ENCODE measurements at regions not wholly inside any gene's neighbourhood (a gene's known extent, or its start where the extent isn't known, plus 50 kb on each side); places are given as distances from the start of the nearest gene placed in this dataset.

DNA sequence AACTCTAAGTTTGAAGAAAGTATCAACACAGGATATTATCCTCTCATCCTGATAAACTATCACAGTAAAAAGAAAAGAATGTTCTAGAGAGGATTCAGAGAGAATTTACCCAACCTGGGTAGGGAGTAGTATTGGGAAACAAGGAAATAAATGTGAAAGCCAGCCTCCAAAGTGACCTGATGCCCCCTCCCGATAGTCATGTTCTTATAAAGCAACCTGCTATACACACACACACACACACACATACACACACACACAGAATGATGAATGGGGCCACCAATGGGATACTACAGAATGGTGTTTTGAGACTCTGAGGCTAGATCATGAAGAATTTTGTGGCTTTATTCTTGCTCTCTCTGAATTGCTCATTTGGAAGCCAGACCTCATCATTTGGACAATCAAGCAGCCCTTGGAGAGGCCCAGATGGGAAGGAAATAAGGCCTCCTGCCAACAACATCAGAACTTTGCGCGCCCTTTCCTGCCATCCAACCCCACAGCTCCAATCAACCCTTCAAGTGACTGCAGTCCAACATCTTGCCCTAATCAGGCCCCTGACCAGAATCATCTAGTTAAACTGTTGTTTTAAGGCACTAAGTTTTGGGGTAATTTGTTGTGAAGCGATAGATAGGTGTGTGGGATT is 807.9 kb upstream of the ARGLU1 start:
- Histone ChIP-seq H3K27ac (ENCODE audit: low read depth, low read length) (no peak overlapping the region), H3K36me3 (ENCODE audit: control insufficient read depth, insufficient read depth, low read length) (no peaks in the 10 kb centered on the region), H3K9me3 (ENCODE audit: control insufficient read depth, insufficient read depth, low read length) (no peaks in the 10 kb centered on the region), H3K4me1 (ENCODE audit: control insufficient read depth, insufficient read depth, low read length) (peaks cover 3% of the 10 kb centered on the region), H3K4me3 (ENCODE audit: low read depth, low read length) (no peak overlapping the region), H3K27me3 (ENCODE audit: control insufficient read depth, insufficient read depth, low read length) (no peaks in the 10 kb centered on the region)
- peak in 1 of 6 donors; percentile 29 for DNase-seq (ENCODE audit: low read depth in 4 of 6, low spot score in 6 of 6)
- no CpG with 5 or more reads among the region's 4 CpGs for WGBS (ENCODE audit: insufficient coverage)

DNA sequence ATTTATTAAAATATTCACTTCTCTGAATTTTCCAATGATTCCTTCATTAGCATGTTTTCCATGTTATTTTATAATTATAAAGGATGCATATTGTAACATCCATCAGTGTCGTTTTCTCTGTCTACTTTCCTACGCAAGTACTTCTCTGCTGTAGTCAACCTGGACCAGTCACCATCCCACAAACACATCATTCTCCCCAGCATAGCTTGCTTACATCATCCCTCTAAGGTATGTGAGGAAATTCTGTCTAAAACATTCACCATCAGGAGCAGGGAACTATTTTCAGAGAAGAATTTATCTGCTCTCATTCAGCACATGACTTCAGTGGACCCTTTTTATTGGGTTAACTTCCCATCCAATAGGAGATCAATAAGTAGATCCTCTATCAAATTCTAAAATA is 806.1 kb upstream of the ARGLU1 start:
- no peaks in the 10 kb centered on the region for H3K4me1 ChIP-seq (ENCODE audit: control insufficient read depth, insufficient read depth, low read length)
- H3K9me3 ChIP-seq (ENCODE audit: control insufficient read depth, insufficient read depth, low read length): no peaks in the 10 kb centered on the region
- H3K36me3 ChIP-seq (ENCODE audit: control insufficient read depth, insufficient read depth, low read length): no peaks in the 10 kb centered on the region
- no peaks in the 10 kb centered on the region for H3K27me3 ChIP-seq (ENCODE audit: control insufficient read depth, insufficient read depth, low read length)
- WGBS (ENCODE audit: insufficient coverage): no CpG with 5 or more reads among the region's 2 CpGs
- H3K27ac ChIP-seq (ENCODE audit: low read depth, low read length): no peak overlapping the region
- H3K4me3 ChIP-seq (ENCODE audit: low read depth, low read length): no peak overlapping the region
- no peak for DNase-seq (ENCODE audit: low read depth in 4 of 6, low spot score in 6 of 6)

DNA sequence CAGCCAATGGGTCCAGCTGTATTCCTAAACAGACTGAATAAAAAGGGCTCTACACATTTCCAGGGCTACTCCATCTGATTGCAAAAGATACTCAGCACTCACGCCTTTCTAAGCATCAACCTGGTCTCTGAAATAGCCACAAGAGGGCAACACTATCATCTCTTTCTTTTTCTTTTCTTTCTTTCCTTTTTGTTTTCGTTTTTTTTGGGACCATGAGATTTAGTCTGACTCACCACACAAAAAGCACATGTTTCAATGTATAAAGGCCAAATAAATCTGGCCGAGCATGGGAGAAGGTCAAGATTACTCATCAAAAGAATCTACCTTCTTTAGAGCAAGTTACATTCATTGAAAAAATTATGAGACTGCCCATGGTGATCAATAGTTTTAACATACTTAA is 805.6 kb upstream of the ARGLU1 start:
- H3K27ac ChIP-seq (ENCODE audit: low read depth, low read length): no peak overlapping the region
- whole genome bisulfite sequencing (ENCODE audit: insufficient coverage): 38% methylated on average over 1 of the region's 3 CpGs
- no peaks in the 10 kb centered on the region for H3K9me3 ChIP-seq (ENCODE audit: control insufficient read depth, insufficient read depth, low read length)
- no peak overlapping the region for H3K4me3 ChIP-seq (ENCODE audit: low read depth, low read length)
- peak in 5 of 6 donors; percentile 10 to 86 (median 23) for DNase-seq (ENCODE audit: low read depth in 4 of 6, low spot score in 6 of 6)
- H3K27me3 ChIP-seq (ENCODE audit: control insufficient read depth, insufficient read depth, low read length): no peaks in the 10 kb centered on the region
- H3K4me1 ChIP-seq (ENCODE audit: control insufficient read depth, insufficient read depth, low read length): no peaks in the 10 kb centered on the region
- H3K36me3 ChIP-seq (ENCODE audit: control insufficient read depth, insufficient read depth, low read length): no peaks in the 10 kb centered on the region

DNA sequence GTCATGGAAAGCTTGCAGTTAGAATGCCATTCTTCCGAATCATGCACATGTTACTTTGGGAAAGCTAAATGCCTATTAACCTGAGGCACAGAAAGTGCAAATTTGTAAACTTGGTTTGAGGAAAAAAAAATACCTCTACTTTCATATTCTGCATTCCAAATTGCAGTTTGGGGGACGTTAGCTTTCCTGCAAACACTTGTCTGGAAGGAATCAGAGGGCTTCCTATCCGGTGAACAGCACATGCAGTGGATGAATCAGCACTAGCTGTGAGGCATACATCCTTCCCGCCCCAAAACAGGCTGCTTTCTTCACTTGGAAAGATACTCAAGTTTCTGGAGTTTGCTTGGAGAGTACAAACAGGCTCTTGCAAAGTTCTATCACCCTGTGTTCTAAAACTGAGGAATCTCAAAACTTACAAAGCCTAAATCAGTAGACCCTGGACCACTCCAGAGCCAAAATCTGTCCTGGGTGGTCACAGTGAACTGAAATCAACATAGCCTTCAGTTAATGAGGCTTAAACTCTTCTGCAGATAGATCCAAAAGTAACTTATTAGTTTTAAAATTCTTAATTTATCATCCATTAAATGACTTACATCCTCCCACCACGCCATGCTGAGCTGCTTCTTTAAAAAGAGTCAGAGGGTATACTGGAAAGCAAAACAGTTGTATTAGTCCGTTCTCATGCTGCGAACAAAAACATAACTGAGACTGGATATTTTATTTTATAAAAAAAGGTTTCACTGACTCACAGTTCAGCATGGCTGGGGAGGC is 802.3 kb upstream of the ARGLU1 start:
- no peak for DNase-seq (ENCODE audit: low read depth in 4 of 6, low spot score in 6 of 6)
- Histone ChIP-seq H3K36me3 (ENCODE audit: control insufficient read depth, insufficient read depth, low read length) (no peaks in the 10 kb centered on the region), H3K4me3 (ENCODE audit: low read depth, low read length) (no peak overlapping the region), H3K27ac (ENCODE audit: low read depth, low read length) (no peak overlapping the region), H3K9me3 (ENCODE audit: control insufficient read depth, insufficient read depth, low read length) (no peaks in the 10 kb centered on the region), H3K27me3 (ENCODE audit: control insufficient read depth, insufficient read depth, low read length) (no peaks in the 10 kb centered on the region), H3K4me1 (ENCODE audit: control insufficient read depth, insufficient read depth, low read length) (no peaks in the 10 kb centered on the region)
- 67% methylated on average over 1 of the region's 7 CpGs for WGBS (ENCODE audit: insufficient coverage)

DNA sequence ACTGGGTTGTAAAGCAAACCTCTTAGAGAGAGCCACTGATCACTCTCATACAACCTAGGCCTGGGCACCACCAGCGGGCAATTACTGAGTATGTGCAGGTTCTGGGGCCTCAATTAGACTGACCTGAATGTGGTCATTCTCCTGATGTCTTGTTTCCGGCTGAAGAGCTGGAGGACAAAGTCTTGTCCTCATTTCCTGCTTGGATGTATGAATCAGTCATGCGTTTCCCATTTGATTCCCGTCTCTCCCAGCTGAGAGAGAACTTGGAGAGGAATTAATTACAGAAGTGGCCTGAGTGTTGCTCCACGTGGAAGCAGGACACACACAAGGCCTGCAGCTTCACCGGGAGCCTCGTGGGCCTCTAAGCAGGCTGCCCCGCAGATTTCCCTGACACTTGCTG is 799.3 kb upstream of the ARGLU1 start:
- WGBS (ENCODE audit: insufficient coverage): 84% methylated on average over 7 of the region's 8 CpGs
- no peak for DNase-seq (ENCODE audit: low read depth in 4 of 6, low spot score in 6 of 6)

DNA sequence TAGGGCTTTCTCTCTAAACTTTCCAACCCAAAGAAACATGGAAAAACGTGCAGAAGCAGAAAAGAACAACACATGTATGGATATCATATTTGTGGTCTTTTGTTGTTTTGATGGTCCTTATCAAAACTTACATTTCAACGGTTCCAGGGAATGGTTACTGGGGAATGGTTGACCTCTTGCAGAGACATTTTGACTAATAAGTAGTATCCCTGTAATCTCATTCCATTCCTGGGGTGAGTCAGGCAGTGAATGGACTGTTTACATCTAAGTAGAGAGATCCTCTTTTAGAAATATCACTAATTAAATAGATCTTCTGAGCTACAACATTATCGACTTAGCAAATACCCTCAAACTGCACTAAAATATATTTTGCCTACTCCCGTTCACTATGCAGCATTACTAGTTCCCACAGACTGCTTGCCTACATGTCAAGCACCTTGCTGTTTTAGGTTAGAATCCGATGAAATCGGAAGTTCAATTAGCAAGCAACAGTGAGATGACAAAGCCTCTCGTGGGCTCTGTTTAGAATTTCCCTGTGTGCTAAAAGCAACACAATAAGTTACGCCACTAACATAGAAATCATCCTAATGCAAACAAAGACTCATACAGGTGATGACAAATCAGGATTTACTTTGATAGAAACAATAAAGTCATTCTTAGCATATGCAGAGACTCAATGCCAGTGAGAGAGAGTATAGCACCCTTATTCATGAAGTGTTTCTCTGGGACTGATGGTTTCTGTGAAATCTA is 797.7 kb upstream of the ARGLU1 start:
- Histone ChIP-seq H3K4me3 (ENCODE audit: low read depth, low read length) (no peak overlapping the region), H3K9me3 (ENCODE audit: control insufficient read depth, insufficient read depth, low read length) (no peaks in the 10 kb centered on the region), H3K4me1 (ENCODE audit: control insufficient read depth, insufficient read depth, low read length) (no peaks in the 10 kb centered on the region), H3K27ac (ENCODE audit: low read depth, low read length) (no peak overlapping the region), H3K36me3 (ENCODE audit: control insufficient read depth, insufficient read depth, low read length) (no peaks in the 10 kb centered on the region), H3K27me3 (ENCODE audit: control insufficient read depth, insufficient read depth, low read length) (no peaks in the 10 kb centered on the region)
- no peak for DNase-seq (ENCODE audit: low read depth in 4 of 6, low spot score in 6 of 6)
- 83% methylated on average over 2 of the region's 8 CpGs for WGBS (ENCODE audit: insufficient coverage)

More for the DNA sequence above, 799.3 kb upstream of the ARGLU1 start:
- Histone ChIP-seq H3K36me3 (ENCODE audit: control insufficient read depth, insufficient read depth, low read length) (no peaks in the 10 kb centered on the region), H3K27me3 (ENCODE audit: control insufficient read depth, insufficient read depth, low read length) (no peaks in the 10 kb centered on the region), H3K27ac (ENCODE audit: low read depth, low read length) (no peak overlapping the region), H3K4me3 (ENCODE audit: low read depth, low read length) (no peak overlapping the region), H3K9me3 (ENCODE audit: control insufficient read depth, insufficient read depth, low read length) (no peaks in the 10 kb centered on the region), H3K4me1 (ENCODE audit: control insufficient read depth, insufficient read depth, low read length) (no peaks in the 10 kb centered on the region)

DNA sequence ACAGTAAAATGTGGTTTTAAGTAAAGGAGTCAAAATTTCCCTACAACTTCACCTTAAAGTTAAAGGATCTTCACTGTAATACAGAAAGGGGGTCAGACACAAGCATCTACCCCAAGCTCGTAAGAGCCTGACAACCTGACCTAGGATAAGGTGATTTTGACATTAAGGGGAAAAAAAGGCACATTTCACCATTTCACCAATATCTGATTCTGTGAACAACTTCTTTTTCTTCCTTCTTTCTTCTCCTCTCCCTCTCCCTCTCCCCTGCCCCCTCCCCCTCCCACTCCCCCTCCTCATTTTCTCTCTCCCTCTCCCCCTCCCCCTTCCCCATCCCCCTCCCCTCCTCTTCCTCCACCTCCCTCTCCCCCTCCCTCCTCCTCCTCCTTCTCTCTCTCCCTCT is 796.7 kb upstream of the ARGLU1 start:
- DNase-seq (ENCODE audit: low read depth in 4 of 6, low spot score in 6 of 6): no peak
- no peaks in the 10 kb centered on the region for H3K4me1 ChIP-seq (ENCODE audit: control insufficient read depth, insufficient read depth, low read length)
- no peak overlapping the region for H3K27ac ChIP-seq (ENCODE audit: low read depth, low read length)
- H3K36me3 ChIP-seq (ENCODE audit: control insufficient read depth, insufficient read depth, low read length): no peaks in the 10 kb centered on the region
- no peaks in the 10 kb centered on the region for H3K9me3 ChIP-seq (ENCODE audit: control insufficient read depth, insufficient read depth, low read length)
- H3K4me3 ChIP-seq (ENCODE audit: low read depth, low read length): no peak overlapping the region
- no CpG with 5 or more reads among the region's 1 CpG for WGBS (ENCODE audit: insufficient coverage)
- no peaks in the 10 kb centered on the region for H3K27me3 ChIP-seq (ENCODE audit: control insufficient read depth, insufficient read depth, low read length)

DNA sequence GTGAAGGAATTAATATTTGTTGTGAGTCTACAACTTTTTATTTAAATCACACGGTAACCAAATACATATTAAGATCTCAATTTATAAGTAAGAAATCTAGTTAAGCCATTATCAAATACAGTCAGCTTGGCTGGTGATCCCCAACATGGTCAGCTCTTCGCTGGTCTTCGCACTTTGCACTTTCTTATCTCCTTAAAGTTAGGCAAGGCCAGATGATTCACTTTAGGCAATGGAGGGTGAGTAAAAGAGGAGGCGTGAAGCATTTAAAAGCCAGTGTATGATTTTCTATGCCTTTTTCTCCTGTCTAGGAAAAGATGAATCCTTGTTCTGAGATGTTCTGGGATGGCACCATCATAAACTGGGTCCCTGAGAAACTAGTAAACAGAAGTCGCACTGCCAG is 793.7 kb upstream of the ARGLU1 start:
- 83% methylated on average over 1 of the region's 5 CpGs for WGBS (ENCODE audit: insufficient coverage)
- DNase-seq (ENCODE audit: low read depth in 4 of 6, low spot score in 6 of 6): no peak
- Histone ChIP-seq H3K27me3 (ENCODE audit: control insufficient read depth, insufficient read depth, low read length) (no peaks in the 10 kb centered on the region), H3K4me1 (ENCODE audit: control insufficient read depth, insufficient read depth, low read length) (no peaks in the 10 kb centered on the region), H3K9me3 (ENCODE audit: control insufficient read depth, insufficient read depth, low read length) (no peaks in the 10 kb centered on the region), H3K27ac (ENCODE audit: low read depth, low read length) (no peak overlapping the region), H3K36me3 (ENCODE audit: control insufficient read depth, insufficient read depth, low read length) (no peaks in the 10 kb centered on the region), H3K4me3 (ENCODE audit: low read depth, low read length) (no peak overlapping the region)

DNA sequence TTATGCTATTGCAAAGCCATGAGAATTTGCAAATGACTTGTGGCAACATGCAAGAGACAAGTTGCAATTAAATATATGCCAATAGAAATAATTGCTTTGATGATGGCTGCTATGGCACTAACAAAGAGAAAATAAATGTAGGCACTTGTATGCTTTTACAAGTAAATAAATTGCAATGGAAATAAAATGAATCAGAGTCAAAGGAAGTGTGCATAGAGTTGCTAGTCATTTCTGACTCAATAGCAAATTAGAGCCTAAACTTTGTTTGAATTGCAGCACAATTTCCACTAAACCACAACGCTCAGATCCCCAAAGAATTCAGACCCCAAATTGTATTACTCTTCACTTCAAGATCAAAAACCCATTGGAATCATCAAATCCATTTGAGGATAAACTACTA is 792.1 kb upstream of the ARGLU1 start:
- 78% methylated on average over 1 of the region's 1 CpG for WGBS (ENCODE audit: insufficient coverage)

More for the DNA sequence above, 792.1 kb upstream of the ARGLU1 start:
- H3K27ac ChIP-seq (ENCODE audit: low read depth, low read length): no peak overlapping the region
- no peaks in the 10 kb centered on the region for H3K4me1 ChIP-seq (ENCODE audit: control insufficient read depth, insufficient read depth, low read length)
- H3K27me3 ChIP-seq (ENCODE audit: control insufficient read depth, insufficient read depth, low read length): no peaks in the 10 kb centered on the region
- H3K4me3 ChIP-seq (ENCODE audit: low read depth, low read length): no peak overlapping the region
- H3K9me3 ChIP-seq (ENCODE audit: control insufficient read depth, insufficient read depth, low read length): no peaks in the 10 kb centered on the region
- no peaks in the 10 kb centered on the region for H3K36me3 ChIP-seq (ENCODE audit: control insufficient read depth, insufficient read depth, low read length)
- no peak for DNase-seq (ENCODE audit: low read depth in 4 of 6, low spot score in 6 of 6)
